Neural cell (in vitro differentiated cells): ENCODE measurements at regions not wholly inside any gene's neighbourhood (a gene's known extent, or its start where the extent isn't known, plus 50 kb on each side); places are given as distances from the start of the nearest gene placed in this dataset.

Experiments
- H2AFZ ChIP-seq: fragments of 200-600, 300-800 bp; sonication (generic), shearing (Covaris generic); 2 replicates; pipeline ENCODE4 v1.6.0; 2014; ENCODE audit warnings: low read depth, mild to moderate bottlenecking, antibody characterized with exemption, low read length, moderate library complexity
- H3F3A ChIP-seq: fragments of 200-600 bp; shearing (Covaris generic); 2 replicates; pipeline ENCODE4 v1.6.1; 2016; ENCODE audit warnings: mild to moderate bottlenecking, moderate library complexity, mixed read lengths, antibody characterized with exemption, low read length; ENCODE audit not compliant: insufficient read depth, poor library complexity, severe bottlenecking
- H3K27ac ChIP-seq: fragments of 200-600, 300-800 bp; sonication (generic), shearing (Covaris generic); 2 replicates; pipeline ENCODE4 v1.5.1; 2014; ENCODE audit warnings: mild to moderate bottlenecking, low read length, moderate library complexity
- H3K27me3 ChIP-seq: fragments of 300-800, 200-600 bp; sonication (generic), shearing (Covaris generic); 2 replicates; pipeline ENCODE4 v1.6.0; 2014; ENCODE audit warnings: mild to moderate bottlenecking, low read depth, low read length, moderate library complexity; ENCODE audit not compliant: insufficient read depth
- H3K36me3 ChIP-seq: fragments of 300-800, 200-600 bp; sonication (generic), shearing (Covaris generic); 2 replicates; pipeline ENCODE4 v1.5.1; 2014; ENCODE audit warnings: mild to moderate bottlenecking, antibody characterized with exemption, low read length, moderate library complexity; ENCODE audit not compliant: insufficient read depth
- H3K4me2 ChIP-seq: fragments of 300-800, 200-600 bp; sonication (generic), shearing (Covaris generic); 2 replicates; pipeline ENCODE4 v1.6.0; 2014; ENCODE audit warnings: mild to moderate bottlenecking, low read length
- H3K4me3 ChIP-seq: fragments of 300-800, 200-600 bp; sonication (generic), shearing (Covaris generic); 2 replicates; pipeline ENCODE4 v1.5.1; 2014; ENCODE audit warnings: mild to moderate bottlenecking, low read length, moderate library complexity
- H3K79me2 ChIP-seq: fragments of 200-600 bp; shearing (Covaris generic); replicated peaks from 2 replicates; pipeline ENCODE4 v1.6.0; 2014; ENCODE audit warnings: mild to moderate bottlenecking, low read length, moderate library complexity; ENCODE audit not compliant: insufficient read depth
- H3K9ac ChIP-seq: fragments of 300-800, 200-600 bp; sonication (generic), shearing (Covaris generic); 2 replicates; pipeline ENCODE4 v1.6.1; 2016; ENCODE audit warnings: mild to moderate bottlenecking, low read length, mixed read lengths
- H3K9me2 ChIP-seq: fragments of 200-600 bp; shearing (Covaris generic); 2 replicates; pipeline ENCODE4 v1.6.1; 2016; ENCODE audit warnings: mild to moderate bottlenecking, low read length, mixed read lengths; ENCODE audit not compliant: insufficient read depth
- H3K9me3 ChIP-seq: fragments of 200-600, 300-800 bp; sonication (generic), shearing (Covaris generic); 2 replicates; pipeline ENCODE4 v1.6.1; 2016; ENCODE audit warnings: mild to moderate bottlenecking, mixed run types, low read length, moderate library complexity, mixed read lengths
- H4K20me1 ChIP-seq: fragments of 200-600 bp; shearing (Covaris generic); 2 replicates; pipeline ENCODE4 v1.6.1; 2016; ENCODE audit warnings: mild to moderate bottlenecking, mixed run types; ENCODE audit not compliant: insufficient read depth
- CTCF ChIP-seq: fragments of 450-650 bp; IDR thresholded peaks from 2 replicates; pipeline ENCODE4 v1.5.1; 2014; ENCODE audit warnings: antibody characterized with exemption, mild to moderate bottlenecking, moderate library complexity; ENCODE audit not compliant: poor library complexity, severe bottlenecking
- EP300 ChIP-seq: fragments of 450-650 bp; conservative IDR thresholded peaks from 2 replicates; pipeline ENCODE4 v1.6.1; 2014; ENCODE audit warnings: antibody characterized with exemption, mild to moderate bottlenecking, moderate library complexity; ENCODE audit not compliant: poor library complexity, severe bottlenecking
- EZH2 ChIP-seq: fragments of 200-600, 300-800 bp; shearing (Covaris generic), sonication (generic); IDR thresholded peaks from 2 replicates; pipeline ENCODE4 v1.6.1; 2014; ENCODE audit warnings: antibody characterized with exemption, low read length, borderline replicate concordance, mild to moderate bottlenecking; ENCODE audit not compliant: insufficient read depth, poor library complexity, severe bottlenecking
- MXI1 ChIP-seq: fragments of 450-650 bp; conservative IDR thresholded peaks from 2 replicates; pipeline ENCODE4 v1.6.1; 2014; ENCODE audit warnings: antibody characterized with exemption, mild to moderate bottlenecking; ENCODE audit not compliant: poor library complexity, severe bottlenecking
- POLR2AphosphoS5 ChIP-seq: IDR thresholded peaks from 2 replicates; pipeline ENCODE4 v1.6.1; 2012
- RAD21 ChIP-seq: fragments of 450-650 bp; conservative IDR thresholded peaks from 2 replicates; pipeline ENCODE4 v1.6.1; 2014; ENCODE audit warnings: antibody characterized with exemption, mild to moderate bottlenecking, moderate library complexity
- REST ChIP-seq: IDR thresholded peaks from 2 replicates; pipeline ENCODE4 v1.6.1; 2012; ENCODE audit warnings: borderline replicate concordance
- SMC3 ChIP-seq: fragments of 450-650 bp; conservative IDR thresholded peaks from 2 replicates; pipeline ENCODE4 v1.6.1; 2014; ENCODE audit warnings: antibody characterized with exemption, mild to moderate bottlenecking, moderate library complexity; ENCODE audit not compliant: poor library complexity
- TAF1 ChIP-seq: IDR thresholded peaks from 2 replicates; pipeline ENCODE4 v1.6.1; 2012; ENCODE audit warnings: low read depth

- Histone ChIP-seq H3K27ac (no peak overlapping the region), H3K9me3 (no peaks in the 10 kb centered on the region), H4K20me1 (no peaks in the 10 kb centered on the region), H2AFZ (no peak overlapping the region), H3K9me2 (no peaks in the 10 kb centered on the region), H3K4me3 (no peak overlapping the region), H3K4me2 (no peak overlapping the region), H3K9ac (no peak overlapping the region), H3F3A (no peaks in the 10 kb centered on the region), H3K36me3 (no peaks in the 10 kb centered on the region), H3K27me3 (no peaks in the 10 kb centered on the region), H3K79me2 (no peaks in the 10 kb centered on the region)
- TF ChIP-seq TAF1 (no peak), MXI1 (no peak)
Measured at GRCh38 chr7:109224100-109224499, 654.4 kb downstream of the DNAJB9 start.

DNA sequence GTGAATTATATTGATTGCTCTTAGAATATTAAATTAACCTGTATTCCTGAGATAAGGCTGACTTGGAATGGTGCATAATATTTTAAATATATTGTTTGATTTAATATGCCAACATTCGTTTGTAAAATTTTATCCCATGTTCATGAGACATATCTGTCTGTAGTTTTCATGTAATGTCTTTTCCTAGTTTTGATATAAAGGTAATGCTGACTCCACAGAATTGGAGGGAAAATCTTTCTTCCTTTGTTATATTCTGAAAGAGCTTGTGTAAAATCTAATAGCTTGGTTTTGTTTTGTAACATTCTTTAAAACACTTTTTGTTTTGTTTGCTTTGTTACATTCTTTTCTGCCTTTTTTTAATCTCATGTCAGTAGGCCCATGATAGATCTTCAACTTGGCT is 657.0 kb downstream of the DNAJB9 start:
- H3K36me3 ChIP-seq, result no peaks in the 10 kb centered on the region
- no peaks in the 10 kb centered on the region for H3K27me3 ChIP-seq
- no peaks in the 10 kb centered on the region for H3K9me3 ChIP-seq
- no peak overlapping the region for H3K4me2 ChIP-seq
- H3K9me2 ChIP-seq, result no peaks in the 10 kb centered on the region
- H3F3A ChIP-seq, result no peaks in the 10 kb centered on the region
- no peaks in the 10 kb centered on the region for H3K79me2 ChIP-seq
- H2AFZ ChIP-seq, result no peak overlapping the region
- no peak overlapping the region for H3K27ac ChIP-seq
- TF ChIP-seq REST (no peak), CTCF (no peak), SMC3 (no peak), POLR2AphosphoS5 (no peak), EZH2 (no peak), TAF1 (no peak), EP300 (no peak), MXI1 (no peak), RAD21 (no peak)
- H4K20me1 ChIP-seq, result no peaks in the 10 kb centered on the region
- H3K4me3 ChIP-seq, result no peak overlapping the region
- no peak overlapping the region for H3K9ac ChIP-seq

DNA sequence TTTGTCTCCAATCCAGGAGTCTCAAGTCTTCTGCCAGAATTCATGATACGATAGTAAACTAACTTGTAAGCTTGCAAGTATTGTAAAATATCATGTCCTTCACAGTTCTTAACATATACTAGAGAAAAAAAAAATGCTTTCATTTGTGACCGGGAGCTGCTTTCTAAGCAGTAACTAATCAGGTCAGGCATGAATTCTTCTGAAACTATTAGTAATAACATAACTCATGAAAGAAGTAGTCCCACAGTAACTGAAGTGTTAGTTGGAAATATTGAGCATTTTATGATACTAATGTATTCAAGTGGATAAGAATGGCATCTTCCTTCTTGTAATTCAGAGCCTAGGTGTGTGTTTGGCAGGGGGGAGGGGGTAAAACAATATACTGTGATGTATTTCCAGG is 665.6 kb downstream of the DNAJB9 start:
- Histone ChIP-seq H3K9me2 (no peaks in the 10 kb centered on the region), H3K4me3 (no peak overlapping the region), H3K4me2 (no peak overlapping the region), H3K27ac (no peak overlapping the region), H3K79me2 (no peaks in the 10 kb centered on the region), H3K36me3 (no peaks in the 10 kb centered on the region), H3F3A (no peaks in the 10 kb centered on the region), H3K27me3 (no peaks in the 10 kb centered on the region), H3K9ac (no peak overlapping the region), H2AFZ (no peak overlapping the region), H3K9me3 (no peaks in the 10 kb centered on the region), H4K20me1 (no peaks in the 10 kb centered on the region)
- TF ChIP-seq EP300 (no peak), RAD21 (no peak), POLR2AphosphoS5 (no peak), SMC3 (no peak), MXI1 (no peak), CTCF (no peak), TAF1 (no peak), EZH2 (no peak), REST (no peak)
